ENCODE measurements at regions not wholly inside any gene's neighbourhood (a gene's known extent, or its start where the extent isn't known, plus 50 kb on each side); places are given as distances from the start of the nearest gene placed in this dataset.

- no peak for DNase-seq (ENCODE audit: extremely low read depth, low read depth)
- no peak for TF ChIP-seq CTCF (IDR thresholded peaks at IDR 0.05; ENCODE audit: low read depth, low read length)
These were observed 478.4 kb upstream of the GOT2 start for GRCh38 chr16:59212492-59213024.

GRCh38 chr16:59210955-59211541 is 476.9 kb upstream of the GOT2 start:
- no peak for DNase-seq (ENCODE audit: extremely low read depth, low read depth)
- no peak for TF ChIP-seq CTCF (IDR thresholded peaks at IDR 0.05; ENCODE audit: low read depth, low read length)

GRCh38 chr16:59205403-59205802 is 471.3 kb upstream of the GOT2 start:
- DNase-seq (ENCODE audit: extremely low read depth, low read depth) = no peak
- TF ChIP-seq CTCF (IDR thresholded peaks at IDR 0.05; ENCODE audit: low read depth, low read length) = no peak

- no peak for DNase-seq (ENCODE audit: extremely low read depth, low read depth)
- no peak for TF ChIP-seq CTCF (IDR thresholded peaks at IDR 0.05; ENCODE audit: low read depth, low read length)
These were observed 470.5 kb upstream of the GOT2 start for GRCh38 chr16:59204589-59204988.

- DNase-seq (ENCODE audit: extremely low read depth, low read depth) = no peak
- no peak for TF ChIP-seq CTCF (IDR thresholded peaks at IDR 0.05; ENCODE audit: low read depth, low read length)
These were observed 468.2 kb upstream of the GOT2 start for GRCh38 chr16:59202233-59202862.

GRCh38 chr16:59201821-59202220 is 467.7 kb upstream of the GOT2 start:
- no peak for TF ChIP-seq CTCF (IDR thresholded peaks at IDR 0.05; ENCODE audit: low read depth, low read length)
- DNase-seq (ENCODE audit: extremely low read depth, low read depth) = no peak

GRCh38 chr16:59201160-59201559 is 467.0 kb upstream of the GOT2 start:
- no peak for TF ChIP-seq CTCF (IDR thresholded peaks at IDR 0.05; ENCODE audit: low read depth, low read length)
- no peak for DNase-seq (ENCODE audit: extremely low read depth, low read depth)
